ENCODE measurements at regions not wholly inside any gene's neighbourhood (a gene's known extent, or its start where the extent isn't known, plus 50 kb on each side); places are given as distances from the start of the nearest gene placed in this dataset.

- DNase-seq = no peak
These were observed 52.7 kb upstream of the ALK start for GRCh38 chr2:29974086-29974485.

GRCh38 chr2:29977284-29977683 lies 55.9 kb upstream of the ALK start:
- no peak for DNase-seq

- no peak for DNase-seq
These were observed 60.0 kb upstream of the ALK start for GRCh38 chr2:29981402-29981801.

- DNase-seq = no peak
These were observed 61.9 kb upstream of the ALK start for GRCh38 chr2:29983308-29983707.

- no peak for DNase-seq
These were observed 65.8 kb upstream of the ALK start for GRCh38 chr2:29987146-29987545.

GRCh38 chr2:29990129-29990528 lies 68.7 kb upstream of the ALK start:
- no peak for DNase-seq

GRCh38 chr2:29991086-29991485 lies 69.7 kb upstream of the ALK start:
- DNase-seq = no peak

- DNase-seq = no peak
These were observed 73.9 kb upstream of the ALK start for GRCh38 chr2:29995241-29995640.

- DNase-seq = no peak
These were observed 81.7 kb upstream of the ALK start for GRCh38 chr2:30003128-30003527.

- DNase-seq = no peak
These were observed 101.2 kb upstream of the ALK start for GRCh38 chr2:30022444-30023071.

- no peak for DNase-seq
These were observed 102.9 kb upstream of the ALK start for GRCh38 chr2:30024281-30024680.

GRCh38 chr2:30026091-30027055 lies 105.0 kb upstream of the ALK start:
- no peak for DNase-seq

GRCh38 chr2:30029804-30030203 lies 108.4 kb upstream of the ALK start:
- DNase-seq = no peak

- DNase-seq = no peak
These were observed 109.0 kb upstream of the ALK start for GRCh38 chr2:30030361-30030760.

GRCh38 chr2:30031184-30031583 lies 109.8 kb upstream of the ALK start:
- no peak for DNase-seq

GRCh38 chr2:30034052-30034775 lies 112.6 kb upstream of the YPEL5 start:
- DNase-seq = no peak

GRCh38 chr2:30037016-30037415 lies 109.8 kb upstream of the YPEL5 start:
- no peak for DNase-seq

GRCh38 chr2:30038419-30038818 lies 108.4 kb upstream of the YPEL5 start:
- no peak for DNase-seq

GRCh38 chr2:30039101-30039500 lies 107.7 kb upstream of the YPEL5 start:
- DNase-seq = no peak

GRCh38 chr2:30040147-30040546 lies 106.7 kb upstream of the YPEL5 start:
- DNase-seq = no peak

GRCh38 chr2:30041884-30042283 lies 104.9 kb upstream of the YPEL5 start:
- no peak for DNase-seq

- no peak for DNase-seq
These were observed 100.4 kb upstream of the YPEL5 start for GRCh38 chr2:30046396-30046795.

GRCh38 chr2:30046979-30047378 lies 99.8 kb upstream of the YPEL5 start:
- DNase-seq = no peak

Measured in activated CD4-positive, alpha-beta T cell treated with anti-CD3 and anti-CD28 coated beads for 1 hour (primary cell).